GM18873 (cell line): ENCODE measurements at regions not wholly inside any gene's neighbourhood (a gene's known extent, or its start where the extent isn't known, plus 50 kb on each side); places are given as distances from the start of the nearest gene placed in this dataset.
"Not testable (repeated sequence)": the region's sequence is repeated elsewhere in the genome, so short reads cannot be mapped to it uniquely, and the experiment has no call there.

ENCODE experiments used
- ATAC-seq: cut with Tn5 transposase; IDR thresholded peaks from one replicate; pipeline ENCODE4 v1.9.1; 2021; ENCODE audit warnings: mild to moderate bottlenecking, moderate library complexity, moderate number of reproducible peaks; ENCODE audit not compliant: unreplicated experiment, low FRiP score

DNA sequence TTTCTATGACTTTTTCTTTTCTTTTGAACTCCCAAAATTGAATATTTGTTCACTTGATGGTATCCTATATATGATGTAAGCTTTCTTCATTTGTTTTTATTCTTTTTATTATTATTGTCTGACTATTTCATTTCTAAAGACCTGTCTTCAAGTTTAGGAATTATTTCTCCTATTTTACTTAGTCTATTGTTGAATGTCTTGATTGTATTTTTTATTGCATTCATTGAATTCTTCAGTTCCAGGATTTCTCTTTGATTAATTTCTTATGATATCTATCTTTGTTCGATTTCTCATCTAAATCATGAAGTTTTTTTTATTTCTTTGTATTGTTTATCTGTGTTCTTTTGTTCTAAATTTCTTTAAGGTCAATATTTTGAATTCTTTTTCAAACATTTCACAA is 238.8 kb downstream of the TTC6 start:
- no peak for ATAC-seq

DNA sequence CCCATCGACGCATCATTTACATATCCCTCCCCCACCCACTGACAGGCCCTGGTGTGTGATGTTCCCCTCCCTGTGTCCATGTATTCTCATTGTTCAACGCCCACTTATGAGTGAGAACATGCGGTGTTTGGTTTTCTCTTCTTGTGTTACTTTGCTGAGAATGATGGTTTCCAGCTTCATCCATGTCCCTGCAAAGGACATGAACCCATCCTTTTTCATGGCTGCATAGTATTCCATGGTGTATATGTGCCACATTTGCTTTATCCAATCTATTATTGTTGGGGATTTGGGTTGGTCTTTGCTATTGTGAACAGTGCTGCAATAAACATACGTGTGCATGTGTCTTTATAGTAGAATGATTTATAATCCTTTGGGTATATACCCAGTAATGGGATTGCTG is 243.3 kb downstream of the TTC6 start:
- not testable (repeated sequence) for ATAC-seq

DNA sequence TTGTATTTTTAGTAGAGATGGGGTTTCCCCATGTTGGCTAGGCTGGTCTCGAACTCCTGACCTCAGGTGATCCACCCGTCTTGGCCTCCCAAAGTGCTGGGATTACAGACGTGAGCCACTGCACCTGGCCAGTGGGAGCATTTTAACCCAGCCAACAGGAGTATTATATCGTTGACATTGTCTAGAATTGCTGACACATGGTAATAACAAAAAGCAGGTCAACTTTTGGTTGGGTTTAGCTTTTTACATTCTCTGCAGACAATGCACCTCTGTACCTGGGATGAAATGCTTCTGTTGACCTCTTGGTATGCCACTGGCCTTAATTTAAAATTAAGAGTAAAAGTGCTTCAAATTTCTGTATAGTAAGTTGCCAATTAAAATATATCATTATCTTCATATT is 245.6 kb downstream of the TTC6 start:
- ATAC-seq, result not testable (repeated sequence)

DNA sequence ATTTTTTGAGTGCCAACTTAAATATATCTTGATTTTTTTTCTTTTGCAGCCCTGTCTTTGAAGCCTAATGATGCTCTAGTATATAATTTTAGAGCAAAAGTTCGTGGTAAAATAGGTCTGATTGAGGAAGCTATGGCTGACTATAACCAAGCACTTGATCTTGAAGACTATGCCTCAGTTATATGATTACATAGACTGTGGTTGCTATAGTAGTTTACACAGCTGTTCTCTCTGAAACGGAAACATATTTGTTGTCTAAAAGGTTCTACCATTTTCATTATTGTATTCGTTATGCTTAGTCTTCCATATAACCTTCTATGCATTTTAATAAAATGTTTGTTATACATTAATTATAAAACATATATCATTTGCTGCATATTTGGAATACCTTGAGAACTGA is 246.7 kb downstream of the TTC6 start:
- no peak for ATAC-seq

DNA sequence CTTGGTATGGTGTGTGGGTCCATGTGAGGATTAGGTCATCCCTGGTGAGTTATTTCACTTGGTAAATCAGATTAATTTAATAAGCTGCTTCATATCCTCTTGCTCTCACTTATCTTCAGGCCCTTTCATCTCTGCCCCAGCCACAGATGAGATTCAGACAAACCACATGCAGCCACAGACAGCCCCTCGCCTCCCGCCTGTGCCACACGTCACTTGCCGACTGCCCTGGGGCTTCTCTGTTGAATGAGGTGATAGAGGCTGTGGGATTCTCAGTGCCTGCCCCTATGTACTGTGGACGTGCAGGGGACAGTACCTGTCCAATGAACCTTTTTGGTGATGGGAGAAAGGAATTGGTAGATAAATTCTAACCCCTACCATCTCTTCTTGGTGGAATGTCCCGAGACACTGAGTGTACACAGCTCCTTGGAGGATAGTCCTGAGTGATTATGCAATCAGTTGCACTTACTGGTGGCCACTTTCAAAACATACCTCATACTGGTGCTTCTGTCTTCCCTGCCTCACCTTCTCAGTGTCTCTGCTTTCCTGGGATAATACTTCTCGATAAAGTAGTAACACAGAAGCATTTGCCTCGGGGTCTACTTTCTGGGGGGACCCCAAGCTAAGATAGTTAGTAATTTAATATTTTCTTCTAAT is 248.7 kb downstream of the TTC6 start:
- no peak for ATAC-seq

DNA sequence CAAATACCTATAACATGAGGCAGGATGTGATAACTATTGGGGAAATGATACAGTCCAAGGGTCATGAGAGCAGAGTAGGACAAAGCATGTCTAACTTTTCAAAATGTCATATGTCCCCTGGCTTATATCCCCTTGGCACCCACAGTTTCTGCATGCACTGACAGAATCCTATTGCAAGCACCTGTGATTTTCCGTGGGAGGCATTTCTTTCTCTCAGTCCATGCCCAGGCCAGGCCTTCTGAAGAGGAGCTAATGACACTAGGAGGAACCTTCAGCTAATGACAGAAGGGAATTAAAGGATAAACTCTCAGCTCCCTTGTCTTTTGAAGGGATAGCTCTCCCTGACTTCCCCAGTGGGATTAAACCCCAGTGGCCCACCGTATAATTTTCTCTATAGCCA is 249.2 kb downstream of the TTC6 start:
- no peak for ATAC-seq

DNA sequence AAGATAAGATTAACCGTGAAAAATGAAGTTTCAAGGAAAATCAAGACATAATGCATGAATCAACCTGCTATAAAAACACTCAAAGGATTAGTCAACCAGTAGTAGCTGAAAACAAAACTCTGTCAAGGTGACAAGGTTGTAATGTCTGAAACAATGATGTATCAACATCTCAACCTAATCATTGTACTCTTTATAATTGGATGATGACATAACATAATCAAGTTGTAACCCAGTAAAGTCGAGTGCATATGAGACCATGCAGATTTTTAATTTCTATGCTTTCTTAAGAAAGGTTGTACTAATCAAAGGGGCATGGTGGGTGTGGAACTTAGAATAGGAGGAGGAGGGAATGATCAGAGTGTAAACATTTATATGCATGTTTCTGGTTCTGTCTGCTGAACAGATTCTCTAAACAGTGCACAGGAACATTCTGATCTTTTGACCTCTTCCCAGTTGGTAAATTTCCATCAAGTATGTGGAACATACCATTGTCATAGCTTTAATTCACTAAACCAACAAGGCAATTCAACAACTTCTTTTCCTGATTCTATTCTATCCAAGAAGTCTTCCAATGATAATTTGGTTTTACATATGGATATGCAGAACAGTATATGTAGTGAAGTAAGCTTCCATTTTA is 253.7 kb downstream of the TTC6 start:
- no peak for ATAC-seq

DNA sequence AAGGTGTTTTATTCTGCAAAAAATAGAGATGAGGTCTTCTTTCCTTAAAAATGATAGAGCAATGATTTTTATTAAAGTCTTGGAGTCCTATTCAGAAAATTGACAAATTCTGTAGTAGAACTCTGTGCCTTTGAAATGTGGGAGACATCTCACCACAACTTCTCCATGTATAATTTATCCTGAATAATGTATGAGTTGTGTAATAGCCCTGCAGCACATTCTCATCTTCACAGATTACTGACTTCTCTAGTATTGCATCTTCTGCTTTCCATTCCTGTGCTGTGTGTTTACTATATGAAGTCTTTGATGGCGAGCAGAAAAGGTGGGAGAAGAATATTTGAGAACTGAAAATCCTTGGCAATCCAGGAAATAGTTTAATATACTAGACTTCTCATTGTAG is 255.6 kb downstream of the TTC6 start:
- ATAC-seq, result no peak

DNA sequence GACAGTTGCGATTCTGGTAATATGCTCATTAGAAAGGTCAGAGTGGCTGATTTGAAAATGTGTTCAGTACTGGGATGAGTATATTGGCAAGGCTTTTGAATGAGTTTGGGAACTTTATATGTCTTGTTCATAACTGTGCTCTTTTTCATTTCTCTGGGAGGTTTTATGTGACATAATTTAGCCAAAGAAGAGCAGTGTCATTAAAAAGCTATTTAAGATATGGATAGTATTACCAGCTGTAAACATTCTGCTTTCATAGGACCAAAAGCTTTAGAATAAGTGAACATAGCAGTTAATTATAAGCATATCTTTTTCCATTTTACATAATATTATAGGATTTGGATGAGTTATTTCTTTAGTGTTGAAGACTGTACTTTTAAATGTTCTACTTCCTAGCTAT is 260.4 kb downstream of the TTC6 start:
- no peak for ATAC-seq

DNA sequence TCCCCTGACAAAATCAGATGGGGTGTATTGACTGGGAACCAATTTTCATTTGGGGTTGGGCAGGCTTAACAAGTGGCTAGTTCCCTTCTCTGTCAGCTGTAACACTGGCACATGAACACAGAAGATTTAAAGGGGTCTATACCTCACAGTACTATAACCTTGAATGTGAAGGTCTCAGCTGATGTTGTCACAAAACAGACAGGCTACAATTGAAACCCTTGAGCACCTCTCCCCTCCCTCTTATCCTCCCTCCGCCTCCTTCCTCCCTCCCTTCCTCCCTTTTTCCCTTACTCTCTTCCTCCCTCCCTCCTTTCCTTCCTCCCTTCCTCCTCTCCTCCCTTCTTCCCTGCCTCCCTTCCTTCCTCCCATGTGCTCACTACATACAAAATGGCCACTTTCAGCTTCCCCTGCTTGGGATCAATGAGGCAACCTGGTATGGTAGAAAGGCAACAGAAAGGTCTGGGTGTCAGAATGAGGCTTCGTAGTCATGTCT is 262.4 kb downstream of the TTC6 start:
- ATAC-seq, result no peak

DNA sequence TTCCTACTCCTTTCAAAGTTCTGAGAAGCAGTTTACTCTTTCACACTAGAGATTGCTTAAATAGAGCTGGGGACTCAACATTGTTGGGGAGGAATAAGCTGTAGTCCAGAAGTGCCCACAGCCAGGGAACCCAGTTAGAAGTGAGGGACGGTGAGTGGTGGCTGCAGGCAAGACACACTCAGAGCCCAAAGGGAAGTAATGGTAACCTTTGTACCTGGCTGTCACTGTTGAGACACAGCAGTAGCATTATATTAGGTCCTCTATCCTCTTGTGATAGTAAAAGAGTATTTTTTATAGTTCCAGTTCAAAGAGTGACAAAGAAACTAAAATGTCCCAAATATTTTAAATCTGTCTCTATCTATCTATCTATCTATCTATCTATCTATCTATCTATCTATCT is 263.3 kb downstream of the TTC6 start:
- no peak for ATAC-seq

DNA sequence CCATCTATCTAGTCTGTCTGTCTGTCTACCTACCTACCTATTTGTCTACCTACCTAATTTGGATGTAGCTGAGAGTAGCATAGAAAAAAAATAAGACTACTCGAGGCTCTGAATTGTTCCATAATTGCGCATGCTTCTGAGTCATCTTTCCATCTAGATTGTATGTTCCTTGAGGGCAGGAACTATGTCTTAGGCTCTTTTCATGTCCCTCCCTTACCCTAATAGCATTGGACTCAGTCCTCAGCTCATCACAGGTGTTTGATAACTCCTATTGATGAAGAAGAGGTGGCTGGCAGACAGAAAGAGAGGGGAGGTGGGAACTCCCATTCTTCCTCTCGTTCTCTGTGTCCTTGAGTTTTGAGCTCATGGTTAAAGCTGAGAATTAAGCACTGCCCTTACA is 263.7 kb downstream of the TTC6 start:
- ATAC-seq, result no peak

DNA sequence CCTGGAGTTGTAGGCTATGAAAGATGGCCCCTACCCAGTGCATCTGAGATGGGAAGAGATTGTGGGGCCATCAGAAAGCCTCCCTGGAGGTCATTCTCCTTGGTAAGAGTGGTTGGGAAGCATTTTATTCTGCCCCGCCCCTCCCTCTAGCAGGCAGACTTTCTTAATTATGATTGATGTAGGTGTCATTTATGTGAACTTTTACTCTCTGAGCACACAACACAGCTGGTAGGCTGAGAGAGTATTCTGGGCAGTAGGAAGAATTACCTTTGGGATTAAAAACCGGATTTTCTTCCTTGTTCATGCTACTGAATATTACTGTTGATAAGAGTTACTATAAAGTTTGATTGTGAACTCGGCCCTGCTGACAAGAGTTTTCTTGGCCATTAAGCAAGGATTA is 266.8 kb downstream of the TTC6 start:
- ATAC-seq, result no peak

DNA sequence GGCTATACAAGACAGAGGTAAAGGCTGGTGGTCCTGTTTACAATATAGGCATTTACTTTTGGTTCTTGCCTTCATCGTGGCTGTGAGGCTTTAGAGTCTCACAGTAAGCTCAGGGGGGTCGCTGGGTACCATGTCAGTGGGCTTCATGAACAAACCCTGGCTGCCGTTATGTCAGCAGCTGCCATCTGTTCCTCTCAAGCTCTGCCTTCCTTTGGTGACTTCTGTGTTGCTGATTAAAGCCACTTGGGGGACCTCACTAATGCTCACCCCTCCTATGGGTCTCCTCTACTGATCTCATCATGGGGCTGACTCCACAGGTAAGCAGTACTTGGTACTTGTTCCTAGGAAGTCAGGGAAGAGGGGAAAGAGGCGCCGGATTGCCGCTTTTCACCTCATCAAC is 268.7 kb downstream of the TTC6 start:
- ATAC-seq, result no peak

DNA sequence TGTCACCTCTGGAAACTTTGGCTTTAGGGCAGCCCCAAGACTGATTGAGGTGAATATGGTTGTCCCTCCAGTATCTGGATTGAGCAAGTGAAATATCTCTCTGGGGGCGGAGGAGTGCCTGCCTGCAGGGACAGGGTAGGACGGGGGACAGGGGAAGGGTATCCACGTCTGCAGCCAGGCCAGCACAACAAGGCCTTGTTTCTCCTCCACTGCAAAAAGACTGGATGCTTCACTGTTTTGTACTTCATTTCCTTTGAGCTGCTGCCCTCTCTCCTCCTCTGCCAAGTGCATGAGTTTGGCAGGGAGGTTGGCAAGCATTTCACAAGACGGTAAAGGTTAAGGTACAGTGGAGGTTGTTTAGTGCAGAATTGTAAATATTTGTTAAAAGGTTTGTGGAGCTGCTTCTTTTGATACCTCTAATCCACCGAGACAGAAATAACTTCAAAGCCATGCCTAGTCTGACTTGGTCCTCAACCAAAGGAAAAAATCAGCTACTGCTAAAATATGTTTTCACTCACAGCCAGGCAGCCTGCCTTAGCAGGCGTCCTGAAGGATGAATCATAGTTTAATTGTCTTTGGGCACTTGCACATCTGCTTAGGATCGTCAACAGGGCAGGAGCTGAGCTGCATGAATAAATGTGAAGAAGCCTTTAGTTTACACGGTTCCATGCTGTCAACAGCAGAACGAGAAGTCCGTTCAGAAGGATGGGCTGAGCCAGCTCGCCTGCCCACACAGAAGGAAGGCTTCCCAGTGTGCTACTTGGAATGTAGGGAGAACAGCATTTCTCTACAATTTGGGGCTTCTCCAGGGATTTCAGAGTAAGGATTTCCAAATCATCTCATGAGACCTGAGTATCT is 269.7 kb downstream of the TTC6 start:
- ATAC-seq, result no peak

DNA sequence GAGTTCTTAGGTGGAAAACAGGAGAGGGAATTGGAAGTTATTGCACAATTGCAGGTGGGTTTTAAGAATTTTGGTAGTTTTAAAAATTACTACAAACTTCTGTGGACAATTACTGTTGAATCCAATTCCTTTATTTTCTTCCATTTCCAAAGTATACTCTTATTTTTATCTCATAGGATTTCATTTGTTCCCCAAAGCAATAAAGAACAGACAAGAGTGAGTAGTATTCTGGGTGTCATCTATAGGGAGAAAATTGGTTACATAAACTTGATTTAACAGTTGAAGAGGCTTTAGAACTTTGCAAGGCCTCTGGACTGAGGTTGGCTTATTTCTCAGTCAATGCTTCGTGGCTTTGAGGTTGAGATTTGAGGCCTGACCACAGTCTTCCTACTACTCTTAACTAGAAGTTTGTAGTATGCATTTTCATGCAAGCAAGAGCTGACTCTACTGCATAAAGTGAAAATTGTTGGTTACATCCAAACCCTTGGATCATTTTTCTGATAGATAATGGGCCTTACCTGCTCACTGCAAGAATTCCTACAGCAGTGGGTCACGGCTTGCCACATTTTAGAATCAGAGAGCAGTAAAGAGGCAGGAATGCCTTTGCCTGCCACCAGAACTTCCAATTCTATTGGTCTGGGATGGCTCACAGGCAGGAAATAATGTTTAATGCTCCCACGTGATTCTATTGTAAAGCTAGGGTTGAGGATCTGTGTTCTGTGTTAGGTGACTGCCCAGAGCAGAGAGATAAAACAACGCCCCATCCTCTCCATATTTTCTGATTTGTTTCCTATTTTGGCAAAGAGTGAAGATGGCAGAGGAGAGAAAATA is 270.5 kb downstream of the TTC6 start:
- no peak for ATAC-seq

DNA sequence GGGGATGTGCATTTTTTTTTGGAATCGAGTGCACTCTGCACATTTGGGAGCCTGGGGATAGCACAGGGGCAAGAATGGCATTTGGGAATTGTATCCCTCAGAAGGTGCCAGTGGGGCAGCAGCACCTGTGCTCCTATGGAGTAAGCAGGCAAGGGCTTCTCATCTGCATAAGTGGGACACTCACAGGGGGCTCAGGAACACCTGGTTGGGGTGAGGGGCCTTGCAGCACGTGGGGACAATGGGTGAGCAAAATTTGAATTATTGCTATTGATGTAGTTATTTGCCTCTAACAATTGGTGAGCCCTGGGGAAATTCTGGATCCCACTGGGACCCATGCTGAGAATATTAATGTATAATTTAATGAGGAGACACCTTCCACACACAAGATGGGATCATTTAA is 274.2 kb downstream of the TTC6 start:
- ATAC-seq, result no peak

DNA sequence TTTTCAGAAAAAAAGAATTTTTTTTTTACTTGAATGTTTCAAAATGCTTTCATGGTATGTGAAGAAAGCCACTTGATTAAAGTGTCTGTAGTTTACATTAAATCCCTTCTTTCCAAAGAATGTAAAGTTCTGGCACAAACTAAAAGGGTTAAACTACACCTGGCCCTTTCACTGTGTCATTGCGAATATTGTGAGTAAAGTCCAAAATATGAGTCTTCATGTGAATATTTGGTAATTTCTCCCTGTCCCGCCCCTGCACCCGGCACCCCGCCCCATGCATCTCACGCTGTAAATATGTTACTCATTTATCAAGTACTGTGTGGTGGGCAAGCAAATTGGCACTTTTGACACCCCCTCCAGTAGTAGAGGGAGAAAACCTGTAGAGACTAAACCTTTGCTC is 274.7 kb downstream of the TTC6 start:
- ATAC-seq, result no peak

DNA sequence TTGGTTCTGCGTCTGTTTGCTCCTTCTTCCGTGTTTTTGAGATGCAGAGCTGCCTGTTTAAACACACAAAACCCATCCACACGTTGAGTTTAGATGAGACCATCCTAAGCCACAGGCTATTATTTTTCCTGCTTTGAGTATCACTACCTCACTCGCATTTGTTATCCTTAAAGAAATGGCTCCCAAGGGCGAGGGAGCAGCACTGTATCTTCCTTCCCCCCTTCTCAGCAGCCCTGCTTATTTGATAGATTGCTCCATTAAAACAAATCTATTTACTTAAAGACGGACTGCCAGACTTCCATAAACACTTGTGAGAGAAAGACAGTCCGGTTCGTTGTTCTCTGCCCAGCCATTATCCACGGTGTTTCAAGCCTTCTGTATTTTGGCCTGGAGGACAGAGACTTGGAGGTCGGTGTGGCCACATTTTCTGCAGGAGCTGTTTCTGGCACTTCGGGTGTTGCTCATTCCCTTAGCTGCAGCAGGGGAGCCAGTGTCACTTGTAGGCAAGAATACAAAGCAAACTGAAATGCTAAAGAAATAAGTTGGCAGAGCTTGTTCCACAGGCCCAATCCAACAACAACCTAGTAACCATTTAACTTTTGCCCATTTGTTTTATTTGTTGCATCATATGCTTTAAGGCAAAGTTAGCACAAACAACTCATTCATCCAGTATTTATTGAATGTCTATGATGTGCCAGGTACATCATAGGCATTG is 275.4 kb downstream of the TTC6 start:
- ATAC-seq, result no peak

DNA sequence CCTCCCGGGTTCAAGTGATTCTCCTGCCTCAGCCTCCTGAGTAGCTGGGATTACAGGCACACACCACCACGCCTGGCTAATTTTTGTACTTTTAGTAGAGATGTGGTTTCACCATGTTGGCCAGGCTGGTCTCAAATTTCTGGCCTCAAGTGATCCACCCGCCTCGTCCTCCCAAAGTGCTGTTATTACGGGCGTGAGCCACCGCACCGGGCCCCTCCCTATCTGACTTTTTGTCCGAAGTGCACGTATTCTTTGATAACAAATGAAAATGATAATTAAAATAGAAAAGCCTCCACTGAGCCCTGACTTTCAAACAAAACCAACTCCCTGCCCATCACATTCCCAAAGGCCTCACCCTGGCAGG is 278.6 kb downstream of the TTC6 start:
- ATAC-seq, result not testable (repeated sequence)
